Stimulated activated CD8-positive, alpha-beta memory T cell treated with anti-CD3 and anti-CD28 coated beads, Interleukin-4, amount 100 ng/mL, for 1 hour (primary cell): ENCODE measurements at regions not wholly inside any gene's neighbourhood (a gene's known extent, or its start where the extent isn't known, plus 50 kb on each side); places are given as distances from the start of the nearest gene placed in this dataset.

Experiments used
- DNase-seq, 2 donors: peaks; one replicate each; pipeline ENCODE4 v3.0.0-alpha.2; 2020; ENCODE audit warnings: low read depth in 2 of 2, low spot score in 1 of 2

GRCh38 chr21:24910591-24910990, 696.7 kb downstream of the MRPL39 start:
- DNase-seq, result no peak

- DNase-seq, result no peak
These were observed 703.2 kb downstream of the MRPL39 start for GRCh38 chr21:24903994-24904635.

- DNase-seq, result no peak
These were observed 708.1 kb downstream of the MRPL39 start for GRCh38 chr21:24899138-24899537.

- no peak for DNase-seq
These were observed 709.4 kb downstream of the MRPL39 start for GRCh38 chr21:24897883-24898282.

- no peak for DNase-seq
These were observed 710.6 kb downstream of the MRPL39 start for GRCh38 chr21:24896735-24897124.

- no peak for DNase-seq
These were observed 711.2 kb downstream of the MRPL39 start for GRCh38 chr21:24895885-24896734.

GRCh38 chr21:24894324-24894723, 713.0 kb downstream of the MRPL39 start:
- no peak for DNase-seq

- no peak for DNase-seq
These were observed 717.3 kb downstream of the MRPL39 start for GRCh38 chr21:24890021-24890420.

- DNase-seq, result no peak
These were observed 725.8 kb downstream of the MRPL39 start for GRCh38 chr21:24881506-24881905.

- DNase-seq, result no peak
These were observed 736.6 kb downstream of the MRPL39 start for GRCh38 chr21:24870633-24871032.

- no peak for DNase-seq
These were observed 737.4 kb downstream of the MRPL39 start for GRCh38 chr21:24869862-24870261.

- DNase-seq, result no peak
These were observed 739.2 kb downstream of the MRPL39 start for GRCh38 chr21:24868117-24868516.

- DNase-seq, result no peak
These were observed 745.8 kb downstream of the MRPL39 start for GRCh38 chr21:24861471-24861870.

GRCh38 chr21:24856326-24856725, 751.0 kb downstream of the MRPL39 start:
- DNase-seq, result no peak

- no peak for DNase-seq
These were observed 754.6 kb downstream of the MRPL39 start for GRCh38 chr21:24852610-24853195.

GRCh38 chr21:24850121-24850520, 757.2 kb downstream of the MRPL39 start:
- no peak for DNase-seq

GRCh38 chr21:24844671-24845070, 762.6 kb downstream of the MRPL39 start:
- DNase-seq, result no peak

GRCh38 chr21:24840287-24840686, 767.0 kb downstream of the MRPL39 start:
- no peak for DNase-seq

- DNase-seq, result no peak
These were observed 774.3 kb downstream of the MRPL39 start for GRCh38 chr21:24832961-24833360.

- DNase-seq, result no peak
These were observed 777.9 kb downstream of the MRPL39 start for GRCh38 chr21:24829397-24829796.

GRCh38 chr21:24826822-24827221, 780.5 kb downstream of the MRPL39 start:
- no peak for DNase-seq

- no peak for DNase-seq
These were observed 781.9 kb downstream of the MRPL39 start for GRCh38 chr21:24825348-24825747.
